Hepatocyte (in vitro differentiated cells): ENCODE measurements at regions not wholly inside any gene's neighbourhood (a gene's known extent, or its start where the extent isn't known, plus 50 kb on each side); places are given as distances from the start of the nearest gene placed in this dataset.
A peak's percentile ranks its signal among the peaks of the same experiment; 100 is the strongest.

Experiments used
- CTCF ChIP-seq: fragments of 200-600 bp; sonication (generic); IDR thresholded peaks from 2 replicates; pipeline ENCODE4 v1.5.1; 2016; ENCODE audit warnings: antibody characterized with exemption, mild to moderate bottlenecking; ENCODE audit not compliant: poor library complexity
- EZH2 ChIP-seq: fragments of 200-600 bp; sonication (generic); IDR thresholded peaks from 2 replicates; pipeline ENCODE4 v1.6.1; 2016; ENCODE audit warnings: antibody characterized with exemption, mild to moderate bottlenecking, borderline replicate concordance

- TF ChIP-seq CTCF (peak; percentile 18), EZH2 (no peak)
Measured at GRCh38 chr3:178384321-178385230, 151.7 kb upstream of the KCNMB2 start.
